Naive thymus-derived CD4-positive, alpha-beta T cell (primary cell): ENCODE measurements at regions not wholly inside any gene's neighbourhood (a gene's known extent, or its start where the extent isn't known, plus 50 kb on each side); places are given as distances from the start of the nearest gene placed in this dataset.
"Not testable (repeated sequence)": the region's sequence is repeated elsewhere in the genome, so short reads cannot be mapped to it uniquely, and the experiment has no call there.

Experiments used
- ATAC-seq: fragments of 150-1000 bp; cut with Tn5 transposase; 2 replicates; pipeline ENCODE4 v1.10.0; 2021; ENCODE audit warnings: mild to moderate bottlenecking, moderate library complexity
- CTCF ChIA-PET: fragments of 350-600 bp; sonication (Branson Sonifier 250); formaldehyde crosslinking; loops from one replicate; lab custom pipeline; 2021; ENCODE audit warnings: antibody characterized with exemption; lab: Charles Lee
- POLR2A ChIA-PET: fragments of 350-600 bp; sonication (Branson Sonifier 250); formaldehyde crosslinking; loops from one replicate; lab custom pipeline; 2021; ENCODE audit warnings: antibody characterized with exemption, inconsistent platforms; lab: Charles Lee
- DNase-seq, 9 donors: peaks; one replicate each; pipeline versions ENCODE4 v3.0.0 to v3.0.0-alpha.2; 2020 to 2022; ENCODE audit warnings: mixed read lengths in 1 of 9
- H3K27ac ChIP-seq: one replicate; pipeline ENCODE4 v1.7.0; 2013; ENCODE audit warnings: mild to moderate bottlenecking, low read depth, low read length, moderate library complexity
- H3K27me3 ChIP-seq, 2 donors: one replicate each; pipeline ENCODE4 v1.7.0; 2013; ENCODE audit warnings: low read length in 2 of 2, mild to moderate bottlenecking in 2 of 2, moderate library complexity in 2 of 2; ENCODE audit not compliant: control insufficient read depth in 2 of 2, insufficient read depth in 2 of 2
- H3K36me3 ChIP-seq, 3 experiments: 1 replicate in 2 of 3; 2 replicates in 1 of 3; pipeline ENCODE4 v1.7.0; 2013; ENCODE audit warnings: low read length in 3 of 3, mild to moderate bottlenecking in 3 of 3, moderate library complexity in 1 of 3; ENCODE audit not compliant: insufficient read depth in 3 of 3, control insufficient read depth in 2 of 3
- H3K4me1 ChIP-seq, 2 donors: one replicate each; pipeline ENCODE4 v1.7.0; 2013; ENCODE audit warnings: low read length in 2 of 2, mild to moderate bottlenecking in 2 of 2, moderate library complexity in 1 of 2; ENCODE audit not compliant: control insufficient read depth in 2 of 2, insufficient read depth in 2 of 2
- H3K4me3 ChIP-seq: 2 replicates; pipeline ENCODE4 v1.7.0; 2013; ENCODE audit warnings: mild to moderate bottlenecking, low read length
- H3K9me3 ChIP-seq, 3 experiments: 1 replicate in 2 of 3; 2 replicates in 1 of 3; pipeline ENCODE4 v1.7.0; 2013; ENCODE audit warnings: low read length in 3 of 3; ENCODE audit not compliant: control insufficient read depth in 2 of 3
- H3K27ac Mint-ChIP-seq, 9 donors: one replicate each; pipeline ENCODE4 v1.8.0; 2020 to 2022; ENCODE audit warnings: mixed read lengths in 9 of 9, mild to moderate bottlenecking in 8 of 9, moderate library complexity in 5 of 9, inconsistent platforms in 2 of 9
- H3K27me3 Mint-ChIP-seq, 5 donors: one replicate each; pipeline ENCODE4 v1.8.0; 2021 to 2022; ENCODE audit warnings: mixed read lengths in 5 of 5, mild to moderate bottlenecking in 1 of 5
- H3K36me3 Mint-ChIP-seq, 5 donors: one replicate each; pipeline ENCODE4 v1.8.0; 2020 to 2022; ENCODE audit warnings: mixed read lengths in 5 of 5, mild to moderate bottlenecking in 3 of 5, inconsistent platforms in 1 of 5
- H3K4me1 Mint-ChIP-seq, 7 donors: one replicate each; pipeline ENCODE4 v1.8.0; 2020 to 2022; ENCODE audit warnings: mixed read lengths in 7 of 7, mild to moderate bottlenecking in 3 of 7, inconsistent platforms in 1 of 7
- H3K4me3 Mint-ChIP-seq, 10 donors: one replicate each; pipeline ENCODE4 v1.8.0; 2020 to 2022; ENCODE audit warnings: mild to moderate bottlenecking in 10 of 10, mixed read lengths in 10 of 10, moderate library complexity in 6 of 10, inconsistent platforms in 2 of 10
- H3K9me3 Mint-ChIP-seq, 11 donors: one replicate each; pipeline ENCODE4 v1.8.0; 2020 to 2022; ENCODE audit warnings: mixed read lengths in 11 of 11, mild to moderate bottlenecking in 4 of 11, inconsistent platforms in 1 of 11, moderate library complexity in 1 of 11
- intact Hi-C, 2 donors: fragments of 100-400 bp; cut with micrococcal nuclease; formaldehyde crosslinking; loops; one replicate each; pipeline ENCODE4 v1.15.1; 2023

DNA sequence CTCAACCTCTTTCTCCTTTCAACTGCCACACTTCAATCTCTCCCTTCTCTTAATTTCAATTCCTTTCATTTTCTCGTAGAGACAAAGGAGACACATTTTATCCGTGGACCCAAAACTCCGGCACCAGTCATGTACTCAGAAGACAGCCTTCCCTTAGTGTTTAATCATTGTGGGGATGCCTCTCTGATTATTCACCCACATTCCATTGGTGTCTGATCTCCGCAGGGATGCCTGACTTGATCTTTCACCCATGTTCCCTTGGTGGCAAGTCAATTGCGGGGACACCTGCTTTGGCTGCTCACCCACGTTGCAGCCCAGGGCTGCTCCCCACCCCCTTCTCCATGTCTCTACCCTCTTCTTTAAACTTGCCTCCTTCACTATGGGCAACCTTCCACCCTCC lies 103.5 kb upstream of the PLSCR4 start:
- POLR2A ChIA-PET, H3K36me3 ChIP-seq, ATAC-seq, H3K27ac Mint-ChIP-seq, H3K4me3 Mint-ChIP-seq, H3K27me3 Mint-ChIP-seq, H3K4me1 ChIP-seq, H3K27me3 ChIP-seq, H3K36me3 Mint-ChIP-seq, H3K4me3 ChIP-seq, H3K9me3 ChIP-seq, H3K4me1 Mint-ChIP-seq, H3K27ac ChIP-seq, intact Hi-C loops, CTCF ChIA-PET, H3K9me3 Mint-ChIP-seq, DNase-seq: not testable (repeated sequence)

GRCh38 chr3:146350852-146351251 lies 99.9 kb upstream of the PLSCR4 start:
- POLR2A ChIA-PET = no interaction called here
- intact Hi-C loops = no loop called here
- DNase-seq (no peak), ATAC-seq (no peak)
- no peaks in the 10 kb centered on the region for H3K9me3 ChIP-seq
- CTCF ChIA-PET = no interaction called here
- no peak overlapping the region for H3K27ac ChIP-seq
- H3K36me3 ChIP-seq = no peaks in the 10 kb centered on the region
- no peaks in the 10 kb centered on the region for H3K27me3 ChIP-seq
- no peak overlapping the region for H3K4me3 Mint-ChIP-seq
- peaks cover 0 to 6% (median 4%) of the 10 kb centered on the region in 5 donors for H3K27me3 Mint-ChIP-seq
- H3K4me1 ChIP-seq = no peaks in the 10 kb centered on the region
- H3K4me3 ChIP-seq = no peak overlapping the region
- no peak overlapping the region for H3K27ac Mint-ChIP-seq
- no peaks in the 10 kb centered on the region for H3K4me1 Mint-ChIP-seq
- H3K9me3 Mint-ChIP-seq = peaks cover 0 to 6% (median 0%) of the 10 kb centered on the region in 11 donors
- no peaks in the 10 kb centered on the region for H3K36me3 Mint-ChIP-seq

DNA sequence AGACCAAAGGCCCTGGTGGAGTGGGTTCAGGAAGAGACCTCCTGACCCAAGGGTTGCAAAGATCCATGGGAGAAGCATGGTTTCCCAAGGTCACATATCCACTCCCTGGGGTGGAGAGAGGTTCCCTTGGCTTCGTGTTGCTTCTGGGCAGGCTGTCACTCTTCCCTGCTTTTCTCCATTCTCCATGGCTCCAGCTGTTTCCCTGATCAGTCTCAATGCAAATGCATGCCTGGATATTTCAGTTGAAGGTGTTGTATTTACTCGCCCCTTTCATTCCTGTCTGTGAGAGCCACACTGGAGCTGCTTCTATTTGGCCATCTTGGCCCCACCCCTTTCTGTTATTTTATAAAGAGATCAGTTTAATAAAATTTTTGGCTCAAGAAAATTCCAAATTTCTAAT lies 95.0 kb upstream of the PLSCR4 start:
- Histone ChIP-seq H3K4me1 (no peaks in the 10 kb centered on the region), H3K36me3 (no peaks in the 10 kb centered on the region), H3K9me3 (no peaks in the 10 kb centered on the region), H3K4me3 (no peak overlapping the region), H3K27ac (no peak overlapping the region), H3K27me3 (no peaks in the 10 kb centered on the region)
- no peaks in the 10 kb centered on the region for H3K36me3 Mint-ChIP-seq
- no peaks in the 10 kb centered on the region for H3K4me1 Mint-ChIP-seq
- H3K27ac Mint-ChIP-seq = no peak overlapping the region
- intact Hi-C loops = no loop called here
- ATAC-seq (no peak), DNase-seq (no peak)
- POLR2A ChIA-PET = no interaction called here
- CTCF ChIA-PET = no interaction called here
- no peak overlapping the region for H3K4me3 Mint-ChIP-seq
- H3K27me3 Mint-ChIP-seq = peaks cover 0 to 4% (median 0%) of the 10 kb centered on the region in 5 donors
- no peaks in the 10 kb centered on the region for H3K9me3 Mint-ChIP-seq

DNA sequence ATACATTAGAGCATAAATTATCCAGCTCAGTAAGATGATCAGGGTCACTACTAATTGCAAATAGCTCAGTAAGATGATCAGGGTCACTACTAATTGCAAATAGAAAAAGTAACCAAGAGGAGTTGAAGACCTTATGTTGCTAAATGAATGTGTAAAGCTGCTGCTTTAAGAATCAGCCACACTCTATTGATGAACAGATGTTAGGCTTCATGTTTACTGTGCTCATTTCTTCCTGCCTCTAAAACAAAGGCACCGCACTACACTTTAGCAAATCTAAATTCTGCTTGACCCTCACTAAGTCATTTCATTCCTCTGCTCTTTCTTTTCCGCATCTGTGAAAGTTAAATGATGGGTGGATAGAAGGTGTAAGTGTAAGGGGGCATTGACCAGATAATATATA lies 92.6 kb upstream of the PLSCR4 start:
- intact Hi-C loops = no loop called here
- ChIA-PET CTCF (no interaction called here), POLR2A (no interaction called here)
- Mint-ChIP-seq H3K4me1 (no peaks in the 10 kb centered on the region), H3K27ac (no peak overlapping the region), H3K4me3 (no peak overlapping the region), H3K9me3 (no peaks in the 10 kb centered on the region), H3K27me3 (peaks cover 0 to 4% (median 0%) of the 10 kb centered on the region in 5 donors), H3K36me3 (no peaks in the 10 kb centered on the region)
- no peaks in the 10 kb centered on the region for H3K27me3 ChIP-seq
- H3K9me3 ChIP-seq = no peaks in the 10 kb centered on the region
- ATAC-seq = no peak
- H3K36me3 ChIP-seq = no peaks in the 10 kb centered on the region
- H3K27ac ChIP-seq = no peak overlapping the region
- H3K4me3 ChIP-seq = no peak overlapping the region
- DNase-seq = no peak
- H3K4me1 ChIP-seq = no peaks in the 10 kb centered on the region

- H3K27me3 Mint-ChIP-seq = peaks cover 0 to 1% (median 0%) of the 10 kb centered on the region in 5 donors
- ChIA-PET CTCF (no interaction called here), POLR2A (no interaction called here)
- no peaks in the 10 kb centered on the region for H3K9me3 Mint-ChIP-seq
- H3K27ac Mint-ChIP-seq = no peak overlapping the region
- no peaks in the 10 kb centered on the region for H3K9me3 ChIP-seq
- intact Hi-C loops = no loop called here
- no peaks in the 10 kb centered on the region for H3K36me3 Mint-ChIP-seq
- H3K27me3 ChIP-seq = no peaks in the 10 kb centered on the region
- no peaks in the 10 kb centered on the region for H3K4me1 ChIP-seq
- no peak overlapping the region for H3K27ac ChIP-seq
- H3K4me1 Mint-ChIP-seq = no peaks in the 10 kb centered on the region
- no peak overlapping the region for H3K4me3 Mint-ChIP-seq
- DNase-seq (no peak), ATAC-seq (no peak)
- no peaks in the 10 kb centered on the region for H3K36me3 ChIP-seq
- H3K4me3 ChIP-seq = no peak overlapping the region
Measured at GRCh38 chr3:146342989-146343388, 92.1 kb upstream of the PLSCR4 start.

DNA sequence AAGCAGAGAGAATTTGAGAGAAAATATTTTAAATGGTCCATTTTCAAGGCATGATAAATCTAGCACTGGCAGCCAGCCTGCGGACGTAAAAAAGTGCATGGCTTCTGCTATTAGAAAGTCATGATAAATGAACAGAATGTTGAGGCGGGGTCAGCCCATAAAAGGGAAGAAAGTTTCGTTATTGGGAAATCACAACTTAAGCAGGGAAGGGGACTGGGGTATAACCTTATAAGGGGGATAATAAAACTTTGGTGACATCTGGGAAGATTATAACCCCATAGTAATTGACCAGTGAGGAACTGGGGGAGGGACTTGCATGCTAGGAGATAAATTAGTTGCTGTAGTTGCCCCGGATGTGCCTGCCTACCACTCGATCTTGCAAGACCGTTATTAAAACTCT lies 88.4 kb upstream of the PLSCR4 start:
- H3K4me3 Mint-ChIP-seq = no peak overlapping the region
- H3K27ac ChIP-seq = no peak overlapping the region
- no peak for ATAC-seq
- H3K9me3 Mint-ChIP-seq = no peaks in the 10 kb centered on the region
- H3K36me3 ChIP-seq = no peaks in the 10 kb centered on the region
- CTCF ChIA-PET = no interaction called here
- H3K4me1 Mint-ChIP-seq = no peaks in the 10 kb centered on the region
- no peak overlapping the region for H3K4me3 ChIP-seq
- H3K27me3 ChIP-seq = no peaks in the 10 kb centered on the region
- H3K27me3 Mint-ChIP-seq = peaks cover 0 to 5% (median 0%) of the 10 kb centered on the region in 5 donors
- POLR2A ChIA-PET = no interaction called here
- no peak for DNase-seq
- H3K27ac Mint-ChIP-seq = no peak overlapping the region
- intact Hi-C loops = no loop called here
- H3K4me1 ChIP-seq = no peaks in the 10 kb centered on the region
- no peaks in the 10 kb centered on the region for H3K9me3 ChIP-seq
- no peaks in the 10 kb centered on the region for H3K36me3 Mint-ChIP-seq

DNA sequence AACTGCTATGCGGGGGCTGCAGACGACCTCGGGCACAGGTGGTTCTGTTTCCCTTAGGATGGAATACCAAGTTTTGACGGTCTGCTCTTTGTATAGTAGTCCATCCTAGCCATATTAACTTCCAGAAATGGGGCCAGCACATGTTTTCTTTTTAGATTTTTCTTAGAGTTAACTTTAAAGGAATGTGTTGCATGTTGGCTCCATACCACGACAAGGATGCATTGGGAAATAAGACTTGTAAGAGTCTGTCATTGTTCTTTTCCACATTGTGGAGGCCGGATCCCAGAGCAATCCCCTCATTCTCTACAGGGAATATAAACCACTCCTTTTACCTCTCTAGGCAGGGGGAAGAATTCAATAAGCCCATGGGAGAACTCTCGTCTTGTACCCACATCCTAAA lies 87.1 kb upstream of the PLSCR4 start:
- Mint-ChIP-seq H3K27ac (no peak overlapping the region), H3K9me3 (no peaks in the 10 kb centered on the region), H3K27me3 (peaks cover 0 to 9% (median 0%) of the 10 kb centered on the region in 5 donors), H3K4me3 (no peak overlapping the region), H3K36me3 (no peaks in the 10 kb centered on the region), H3K4me1 (no peaks in the 10 kb centered on the region)
- ChIA-PET CTCF (no interaction called here), POLR2A (no interaction called here)
- H3K27ac ChIP-seq = no peak overlapping the region
- DNase-seq = no peak
- H3K9me3 ChIP-seq = no peaks in the 10 kb centered on the region
- no peak overlapping the region for H3K4me3 ChIP-seq
- no peaks in the 10 kb centered on the region for H3K36me3 ChIP-seq
- H3K27me3 ChIP-seq = no peaks in the 10 kb centered on the region
- H3K4me1 ChIP-seq = no peaks in the 10 kb centered on the region
- ATAC-seq = no peak
- intact Hi-C loops = no loop called here
